GM18867 (cell line): ENCODE measurements at regions not wholly inside any gene's neighbourhood (a gene's known extent, or its start where the extent isn't known, plus 50 kb on each side); places are given as distances from the start of the nearest gene placed in this dataset.
"Not testable (repeated sequence)": the region's sequence is repeated elsewhere in the genome, so short reads cannot be mapped to it uniquely, and the experiment has no call there.

Experiments
- ATAC-seq: cut with Tn5 transposase; IDR thresholded peaks from one replicate; pipeline ENCODE4 v1.9.1; 2021; ENCODE audit warnings: mild to moderate bottlenecking, moderate library complexity; ENCODE audit not compliant: unreplicated experiment

- peak; percentile 100 for ATAC-seq
Observed at GRCh38 chr3:87621667-87622066, 345.3 kb upstream of the POU1F1 start.

GRCh38 chr3:87615506-87615905, 339.1 kb upstream of the POU1F1 start:
- no peak for ATAC-seq

GRCh38 chr3:87614998-87615397, 338.6 kb upstream of the POU1F1 start:
- ATAC-seq, result no peak

- ATAC-seq, result no peak
Observed at GRCh38 chr3:87607234-87607633, 330.9 kb upstream of the POU1F1 start.

GRCh38 chr3:87595798-87596197, 319.4 kb upstream of the POU1F1 start:
- ATAC-seq, result no peak

GRCh38 chr3:87581240-87581639, 304.9 kb upstream of the POU1F1 start:
- no peak for ATAC-seq

GRCh38 chr3:87576752-87577151, 300.4 kb upstream of the POU1F1 start:
- ATAC-seq, result peak; percentile 94

GRCh38 chr3:87575550-87575949, 299.2 kb upstream of the POU1F1 start:
- no peak for ATAC-seq

GRCh38 chr3:87568331-87568730, 291.9 kb upstream of the POU1F1 start:
- ATAC-seq, result no peak

GRCh38 chr3:87564438-87564837, 288.1 kb upstream of the POU1F1 start:
- no peak for ATAC-seq

GRCh38 chr3:87563712-87564111, 287.3 kb upstream of the POU1F1 start:
- ATAC-seq, result no peak

- ATAC-seq, result no peak
Observed at GRCh38 chr3:87558492-87558891, 282.1 kb upstream of the POU1F1 start.

GRCh38 chr3:87555290-87555689, 278.9 kb upstream of the POU1F1 start:
- no peak for ATAC-seq

GRCh38 chr3:87553058-87553457, 276.7 kb upstream of the POU1F1 start:
- ATAC-seq, result no peak

- no peak for ATAC-seq
Observed at GRCh38 chr3:87550892-87551291, 274.5 kb upstream of the POU1F1 start.

GRCh38 chr3:87549208-87549607, 272.8 kb upstream of the POU1F1 start:
- ATAC-seq, result no peak

- ATAC-seq, result no peak
Observed at GRCh38 chr3:87548271-87548670, 271.9 kb upstream of the POU1F1 start.

GRCh38 chr3:87546216-87546615, 269.8 kb upstream of the POU1F1 start:
- ATAC-seq, result no peak

- not testable (repeated sequence) for ATAC-seq
Observed at GRCh38 chr3:87543408-87543807, 267.0 kb upstream of the POU1F1 start.

GRCh38 chr3:87541723-87542122, 265.3 kb upstream of the POU1F1 start:
- no peak for ATAC-seq

- ATAC-seq, result not testable (repeated sequence)
Observed at GRCh38 chr3:87538722-87539121, 262.3 kb upstream of the POU1F1 start.

GRCh38 chr3:87509401-87509800, 233.0 kb upstream of the POU1F1 start:
- no peak for ATAC-seq

- ATAC-seq, result no peak
Observed at GRCh38 chr3:87508921-87509320, 232.5 kb upstream of the POU1F1 start.

- ATAC-seq, result no peak
Observed at GRCh38 chr3:87507753-87508152, 231.4 kb upstream of the POU1F1 start.
